ENCODE measurements at regions not wholly inside any gene's neighbourhood (a gene's known extent, or its start where the extent isn't known, plus 50 kb on each side); places are given as distances from the start of the nearest gene placed in this dataset.

GRCh38 chr2:64918220-64918886 is 70.8 kb upstream of the SLC1A4 start:
- TF ChIP-seq CTCF (conservative IDR thresholded peaks at IDR 0.05; ENCODE audit: low read depth, low read length) (no peak), EZH2 (IDR thresholded peaks at IDR 0.05; ENCODE audit: low read length, unreplicated experiment) (no peak)

All from PC-3 (cell line).